HG03095 (cell line): ENCODE measurements at regions not wholly inside any gene's neighbourhood (a gene's known extent, or its start where the extent isn't known, plus 50 kb on each side); places are given as distances from the start of the nearest gene placed in this dataset.
"Not testable (repeated sequence)": the region's sequence is repeated elsewhere in the genome, so short reads cannot be mapped to it uniquely, and the experiment has no call there.

Experiments used
- ATAC-seq: cut with Tn5 transposase; IDR thresholded peaks from one replicate; pipeline ENCODE4 v1.9.1; 2021; ENCODE audit warnings: moderate library complexity; ENCODE audit not compliant: unreplicated experiment

DNA sequence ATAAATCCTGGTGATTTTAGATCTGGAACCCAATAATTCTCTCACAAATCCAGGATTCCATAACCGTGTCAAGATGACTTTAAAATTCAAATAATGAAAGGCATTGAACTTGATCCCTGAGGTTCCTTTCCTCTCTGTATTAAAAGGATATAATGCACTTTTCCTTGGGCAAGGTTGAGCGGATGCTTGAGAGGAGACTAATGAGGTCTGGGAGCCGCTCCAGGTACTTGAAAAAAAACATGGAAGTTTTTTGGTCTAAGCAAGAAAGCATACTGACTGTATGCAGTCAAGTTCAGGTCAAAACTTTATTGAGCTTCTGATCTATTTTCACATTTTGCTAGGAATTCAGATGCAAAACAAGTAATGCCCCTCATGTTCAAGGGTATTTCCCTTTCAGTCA lies 318.5 kb downstream of the RAD51AP2 start:
- ATAC-seq = no peak

DNA sequence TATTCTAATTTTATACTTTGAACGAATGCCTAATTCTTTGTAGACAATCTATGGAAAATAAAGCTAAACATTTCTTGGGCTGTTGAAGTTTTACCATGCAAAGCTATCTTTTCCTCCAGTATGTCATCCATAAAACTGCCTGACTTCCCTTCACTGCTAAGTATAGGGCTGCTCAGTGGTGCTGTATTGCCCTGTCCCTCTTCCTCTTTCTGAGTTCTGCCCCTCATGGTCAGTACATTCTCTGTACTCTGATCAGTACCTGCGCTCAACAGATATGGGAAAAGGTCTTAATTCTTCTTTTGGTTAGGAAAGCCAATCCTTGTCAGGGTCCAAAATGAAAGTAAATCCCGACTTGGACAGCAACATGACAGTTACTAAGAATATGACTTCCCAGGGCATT lies 321.9 kb downstream of the RAD51AP2 start:
- no peak for ATAC-seq

DNA sequence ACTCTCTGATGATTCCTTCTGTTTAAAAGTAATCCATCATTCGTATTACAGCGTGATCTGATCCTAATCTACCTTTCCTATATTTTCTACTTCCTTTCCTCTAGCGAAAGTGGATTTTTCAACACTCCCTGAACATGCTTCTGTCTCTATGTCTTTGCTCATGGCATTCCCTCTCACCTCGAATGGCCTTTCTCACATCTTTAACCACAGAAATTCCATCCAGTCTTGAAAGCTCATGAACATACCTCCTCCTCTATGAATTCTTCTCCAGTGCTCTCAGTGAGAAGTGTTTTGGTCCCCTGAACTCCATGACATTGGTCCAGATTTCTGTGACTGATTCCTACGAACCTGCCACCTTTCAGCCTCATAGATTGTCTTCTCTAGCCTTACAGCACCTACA lies 323.2 kb downstream of the RAD51AP2 start:
- ATAC-seq = no peak

DNA sequence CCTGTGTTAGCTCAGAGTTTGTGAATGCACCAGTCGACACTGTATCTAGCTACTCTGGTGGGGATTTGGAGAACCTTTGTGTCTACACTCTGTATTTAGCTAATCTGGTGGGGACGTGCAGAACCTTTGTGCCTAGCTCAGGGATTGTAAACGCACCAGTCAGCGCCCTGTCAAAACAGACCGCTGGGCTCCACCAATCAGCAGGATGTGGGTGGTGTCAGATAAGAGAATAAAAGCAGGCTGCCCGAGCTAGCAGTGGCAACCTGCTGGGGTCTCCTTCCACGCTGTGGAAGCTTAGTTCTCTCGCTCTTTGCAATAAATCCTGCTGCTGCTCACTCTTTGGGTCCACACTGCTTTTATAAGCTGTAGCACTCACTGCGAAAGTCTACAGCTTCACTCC lies 324.2 kb downstream of the RAD51AP2 start:
- no peak for ATAC-seq

DNA sequence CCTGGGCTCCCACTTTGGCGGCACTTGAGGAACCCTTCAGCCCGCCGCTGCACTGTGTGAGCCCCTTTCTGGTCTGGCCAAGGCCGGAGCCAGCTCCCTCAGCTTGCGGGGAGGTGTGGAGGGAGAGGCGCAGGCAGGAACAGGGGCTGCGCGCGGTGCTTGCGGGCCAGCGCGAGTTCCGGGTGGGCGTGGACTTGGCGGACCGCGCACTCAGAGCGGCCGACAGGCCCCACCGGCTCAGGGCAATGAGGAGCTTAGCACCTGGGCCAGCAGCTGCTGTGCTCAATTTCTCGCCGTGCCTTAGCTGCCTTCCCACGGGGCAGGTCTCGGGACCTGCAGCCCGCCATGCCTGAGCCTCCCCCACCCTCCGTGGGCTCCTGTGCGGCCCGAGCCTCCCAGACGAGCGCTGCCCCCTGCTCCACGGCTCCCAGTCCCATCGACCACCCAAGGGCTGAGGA lies 324.8 kb downstream of the RAD51AP2 start:
- ATAC-seq = not testable (repeated sequence)

DNA sequence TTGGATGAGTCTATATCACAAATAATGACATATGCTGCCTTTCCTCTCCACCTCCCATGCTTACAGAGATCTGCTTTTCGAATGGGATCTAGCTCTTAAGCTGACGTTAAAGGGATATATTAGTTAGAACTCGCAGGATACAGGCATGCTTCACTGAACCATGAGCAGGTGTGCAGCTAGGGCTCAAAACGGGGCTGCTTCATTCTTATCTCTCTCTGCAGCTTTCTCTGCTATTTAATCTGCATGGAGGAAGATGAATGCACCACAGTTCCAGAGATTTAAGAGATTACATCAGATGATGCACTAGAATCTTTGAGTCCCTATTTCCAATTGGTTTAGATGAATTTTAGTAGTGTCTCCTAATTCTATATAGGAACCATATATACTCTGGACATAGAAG lies 327.0 kb downstream of the RAD51AP2 start:
- no peak for ATAC-seq

DNA sequence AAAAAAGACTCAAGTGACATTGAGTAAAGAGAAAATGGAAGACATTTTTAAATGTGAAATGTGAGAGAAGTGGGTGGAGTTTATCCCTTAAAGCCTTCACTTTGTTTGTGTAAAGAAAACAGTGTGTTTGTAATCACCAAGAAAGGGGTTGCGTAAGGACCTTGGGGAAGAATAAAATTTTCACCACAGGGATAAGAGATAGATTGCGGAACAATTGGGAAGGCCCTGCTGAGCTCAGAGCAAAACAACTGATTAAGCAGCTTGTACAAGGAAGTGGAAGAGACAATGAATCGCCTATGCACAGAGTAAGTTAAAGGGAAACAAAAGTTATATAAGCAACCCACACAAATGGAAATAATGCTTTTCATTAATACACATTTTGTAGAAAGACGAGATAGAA lies 327.7 kb downstream of the RAD51AP2 start:
- ATAC-seq = no peak

DNA sequence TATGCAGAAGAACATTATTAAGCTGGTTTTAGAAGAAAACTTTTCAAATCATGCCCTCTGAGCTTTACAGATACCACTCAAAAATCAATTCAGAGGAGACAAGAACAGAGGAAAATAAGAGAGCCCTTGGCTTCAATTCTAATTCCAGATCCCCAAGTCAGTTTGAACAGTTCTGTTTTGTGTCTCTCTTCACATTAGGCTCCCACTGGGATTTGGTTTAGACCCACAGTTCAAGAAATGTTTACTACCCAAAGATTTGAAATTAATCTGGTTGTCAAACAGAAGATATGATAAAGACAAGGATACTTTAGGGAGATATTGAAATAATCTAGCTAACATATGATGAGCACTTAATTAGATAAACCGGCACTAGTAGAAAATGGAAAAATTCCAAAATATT lies 329.5 kb downstream of the RAD51AP2 start:
- no peak for ATAC-seq

DNA sequence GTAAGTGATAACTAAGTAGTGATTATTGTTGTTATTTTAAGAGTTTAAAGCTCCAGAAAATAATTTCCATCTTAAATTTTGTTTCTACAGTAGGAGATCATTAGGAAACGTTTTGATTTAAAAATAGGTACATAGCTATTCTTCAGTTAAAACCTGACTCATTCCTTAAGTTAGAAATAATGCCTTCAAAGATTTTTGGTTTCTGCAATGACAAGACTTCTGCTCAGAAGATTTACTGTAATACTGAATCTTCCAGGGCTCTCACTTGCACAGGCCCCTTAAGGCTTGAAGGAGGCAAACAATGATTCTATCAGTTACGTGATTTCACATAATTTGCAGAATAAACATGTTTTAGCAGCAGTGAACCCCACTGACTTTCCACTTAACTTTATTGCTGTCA lies 333.7 kb downstream of the RAD51AP2 start:
- ATAC-seq = no peak

DNA sequence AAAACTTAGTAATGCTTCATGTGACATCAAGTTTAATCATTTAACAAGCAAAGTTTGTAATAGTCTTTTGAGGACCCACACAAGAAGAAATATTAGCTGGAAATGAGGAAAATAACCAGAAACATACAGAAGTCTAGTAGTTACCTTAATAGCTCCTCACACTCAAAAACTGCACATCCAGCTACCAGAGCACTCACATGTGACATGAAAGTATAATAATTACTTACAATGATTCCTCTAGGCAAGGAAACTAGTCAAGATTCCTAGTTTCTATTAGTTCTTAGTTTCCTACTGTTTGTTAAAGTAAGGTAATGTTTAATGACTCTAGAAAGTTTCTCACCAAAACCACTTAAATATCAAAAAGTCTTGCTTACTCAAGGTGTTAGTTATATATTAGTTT lies 335.8 kb downstream of the RAD51AP2 start:
- ATAC-seq = no peak

DNA sequence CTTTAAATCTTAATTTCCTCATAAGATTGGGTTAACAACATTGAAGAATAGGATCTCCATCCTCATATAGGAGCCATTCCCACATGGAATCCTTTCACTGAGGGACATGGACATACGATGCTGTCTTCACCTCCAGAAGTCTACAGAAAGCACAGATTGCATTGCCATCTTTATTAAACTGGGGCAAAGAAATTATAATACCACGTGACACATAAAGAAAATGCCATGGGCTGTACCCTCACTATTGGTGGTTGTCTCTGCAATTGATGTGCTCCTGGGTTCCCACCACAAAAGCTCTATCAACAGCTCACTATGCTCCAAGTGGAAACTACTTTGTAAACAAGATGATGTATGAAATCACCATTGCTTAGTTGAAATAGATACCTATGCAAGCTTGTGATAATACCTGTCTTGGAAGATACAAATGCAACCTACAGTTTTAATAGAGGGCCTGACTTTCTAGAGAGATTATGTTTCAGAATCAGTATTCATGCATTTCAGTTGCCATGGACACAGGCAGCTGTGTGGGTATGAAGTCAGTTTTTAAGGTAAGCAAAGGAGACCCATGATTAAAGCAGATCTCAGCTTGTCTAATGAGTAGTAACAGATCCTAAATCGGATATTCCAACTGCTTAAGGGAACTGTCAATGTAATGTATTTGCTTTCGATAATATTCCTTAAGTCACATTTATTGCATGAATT lies 337.0 kb downstream of the RAD51AP2 start:
- ATAC-seq = no peak

DNA sequence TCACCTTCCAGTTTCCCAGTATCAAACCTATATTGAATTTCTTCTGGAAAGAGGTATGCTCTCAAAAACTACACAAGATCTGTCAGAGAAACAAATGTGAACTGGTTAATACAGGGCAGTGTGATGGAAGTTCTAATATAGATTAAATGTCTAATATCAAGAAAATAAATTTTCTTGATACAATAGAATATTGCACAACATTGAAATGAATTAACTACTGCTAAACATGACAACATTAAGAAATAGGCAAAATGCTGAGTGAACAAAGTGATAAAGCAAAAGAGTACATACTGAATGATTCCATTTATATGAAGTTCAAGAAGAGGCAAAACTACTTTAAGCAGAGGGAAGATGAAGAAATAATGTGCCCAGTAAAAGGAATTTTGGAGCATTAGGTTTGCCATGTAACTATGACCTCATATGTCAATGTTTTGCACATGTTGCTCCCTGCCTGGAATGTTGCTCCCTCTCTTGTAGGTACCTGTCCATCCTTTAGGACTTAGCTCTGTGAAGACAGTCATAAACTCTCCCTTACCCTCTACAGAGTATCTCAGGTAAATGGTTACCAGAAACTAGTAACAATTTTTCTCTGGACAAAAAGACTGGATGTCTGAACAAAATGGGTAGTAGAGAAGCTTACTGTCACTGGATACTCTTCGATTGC lies 339.0 kb downstream of the RAD51AP2 start:
- no peak for ATAC-seq

DNA sequence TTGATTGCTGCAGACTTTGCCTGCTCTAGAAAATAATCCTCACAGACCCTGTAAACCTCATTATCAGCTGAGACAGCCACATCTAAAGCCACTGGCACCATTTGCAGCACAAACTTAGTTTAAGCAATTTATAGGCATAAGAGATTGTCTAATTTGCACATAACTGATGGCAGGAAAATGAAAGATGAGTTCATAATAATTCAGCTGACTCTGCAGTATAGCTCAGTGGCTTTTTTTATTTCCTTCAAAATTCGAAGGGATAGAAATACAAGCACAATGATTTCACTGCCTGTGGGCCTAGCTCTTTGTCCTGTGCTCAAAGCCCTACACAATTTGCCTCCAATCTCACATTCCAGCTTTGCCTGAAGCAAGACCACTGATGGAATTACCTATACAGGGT lies 341.2 kb downstream of the RAD51AP2 start:
- ATAC-seq = no peak

DNA sequence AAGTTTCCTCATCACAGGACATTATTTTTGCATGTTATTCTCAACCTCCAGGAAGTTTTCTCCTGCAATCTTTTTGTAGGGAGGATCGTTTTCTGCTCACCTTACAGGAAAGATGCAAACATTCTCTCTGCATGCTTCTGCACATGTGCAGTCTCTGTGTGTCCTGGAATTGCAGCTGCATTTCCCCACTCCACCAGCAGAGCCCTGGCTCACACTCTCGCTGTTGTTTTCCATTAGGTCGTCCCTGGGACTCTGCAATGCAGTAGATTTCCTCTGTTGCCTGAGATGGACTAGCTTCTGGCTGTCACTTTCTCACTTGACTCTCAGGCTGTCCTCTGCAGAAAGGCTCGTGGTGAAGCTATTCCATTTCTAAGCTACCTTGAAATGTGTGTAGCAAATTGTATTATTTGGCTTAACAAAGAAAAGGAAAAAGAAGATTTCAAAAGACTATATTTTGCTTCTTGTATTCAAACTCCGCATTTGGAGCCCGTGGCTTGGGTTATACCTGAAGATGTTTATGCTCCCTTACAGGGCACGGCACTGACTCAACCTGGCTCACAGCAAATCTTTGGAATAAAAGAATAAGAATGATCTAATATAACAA lies 346.7 kb downstream of the RAD51AP2 start:
- no peak for ATAC-seq

DNA sequence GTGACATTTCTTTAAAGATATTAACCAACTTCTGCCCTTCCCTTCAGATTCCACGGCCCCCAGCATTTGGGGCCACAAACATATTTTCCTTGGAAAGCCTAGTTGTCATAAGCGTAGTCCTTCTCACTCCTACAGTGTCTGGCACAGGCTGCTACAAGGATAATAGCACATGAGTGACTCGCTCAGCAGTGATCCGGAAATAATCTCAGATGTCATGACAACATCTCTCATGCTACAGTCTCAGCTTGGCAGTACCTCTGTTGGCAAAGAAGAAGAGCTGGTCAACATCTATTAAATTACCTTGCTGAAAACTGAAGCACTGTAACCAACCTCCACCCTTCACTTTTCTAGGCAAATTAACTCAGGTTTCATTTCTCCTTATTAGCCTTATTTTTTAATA lies 351.7 kb downstream of the RAD51AP2 start:
- ATAC-seq = no peak

DNA sequence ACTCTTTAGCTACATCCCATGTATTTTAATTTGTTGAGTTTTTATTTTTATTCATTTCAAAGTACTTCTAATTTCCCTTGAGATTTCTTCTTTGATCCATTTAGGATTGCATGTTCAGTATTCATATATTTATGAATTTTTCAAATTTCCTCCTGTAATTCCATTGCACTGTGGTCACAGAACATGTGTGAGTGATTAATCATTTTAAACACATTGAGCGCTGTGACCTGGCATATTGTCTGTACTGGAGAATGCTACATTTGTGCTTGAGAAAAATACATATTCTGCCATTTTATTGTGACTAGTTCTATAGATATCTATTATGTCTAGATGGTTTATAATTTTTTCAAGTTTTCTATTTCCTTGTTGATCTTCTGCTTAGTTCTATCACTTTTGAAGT lies 353.7 kb downstream of the RAD51AP2 start:
- ATAC-seq = no peak

DNA sequence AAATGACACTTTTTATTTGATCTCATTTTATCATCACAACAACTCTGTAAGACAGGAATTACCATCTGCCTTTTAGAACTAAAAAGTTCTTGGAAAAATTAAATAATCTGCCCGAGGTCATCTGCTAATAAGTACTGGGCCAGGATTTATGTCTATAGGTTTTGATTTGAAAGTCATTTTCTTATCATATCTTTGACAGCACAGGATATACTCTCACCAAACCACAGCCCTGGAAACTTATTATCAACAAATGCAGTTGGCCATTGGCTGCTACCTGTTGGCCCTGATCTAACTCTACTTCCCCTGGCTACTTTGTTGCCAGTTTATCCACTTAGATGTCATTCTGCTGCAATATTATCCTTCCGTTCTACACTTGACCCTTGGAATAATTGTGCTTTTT lies 354.6 kb downstream of the RAD51AP2 start:
- ATAC-seq = no peak

DNA sequence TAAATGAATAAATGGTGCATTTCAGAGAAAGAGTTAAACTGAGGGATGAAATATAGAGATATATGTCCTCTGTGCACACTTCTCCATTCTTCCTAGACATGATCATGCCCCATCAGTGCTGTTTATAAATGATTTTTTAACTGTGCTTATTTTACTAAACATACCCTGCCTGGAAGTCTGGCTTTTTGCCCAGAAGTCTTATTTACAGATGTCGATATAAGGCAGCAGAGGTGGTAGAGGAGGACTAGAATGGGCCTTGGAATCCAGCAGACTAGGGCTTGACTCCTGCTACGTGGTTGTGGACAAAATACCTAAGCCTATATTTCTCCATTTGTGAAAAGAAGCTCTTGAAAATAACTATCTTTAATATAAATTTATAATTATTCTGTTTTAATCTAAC lies 355.5 kb downstream of the RAD51AP2 start:
- no peak for ATAC-seq

DNA sequence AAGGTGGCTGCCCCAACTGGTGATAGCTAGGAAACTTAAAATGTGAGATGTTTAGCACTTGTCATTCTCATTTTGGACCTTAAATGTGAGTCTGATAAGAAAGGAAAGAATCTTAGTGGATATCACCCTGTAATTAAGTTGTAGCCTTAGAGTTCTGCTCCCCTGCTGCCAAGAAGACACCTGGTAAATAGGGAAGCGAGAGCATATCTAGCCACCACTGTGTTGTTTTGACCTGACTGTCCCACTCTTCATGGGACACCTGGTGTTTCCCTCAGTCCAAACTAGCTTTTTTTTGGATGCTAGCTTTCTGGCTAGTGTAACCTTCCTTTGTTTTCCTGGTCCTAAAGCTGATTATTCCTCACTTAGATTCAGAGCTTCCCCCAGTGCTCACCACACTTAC lies 357.6 kb downstream of the RAD51AP2 start:
- ATAC-seq = peak; percentile 88

DNA sequence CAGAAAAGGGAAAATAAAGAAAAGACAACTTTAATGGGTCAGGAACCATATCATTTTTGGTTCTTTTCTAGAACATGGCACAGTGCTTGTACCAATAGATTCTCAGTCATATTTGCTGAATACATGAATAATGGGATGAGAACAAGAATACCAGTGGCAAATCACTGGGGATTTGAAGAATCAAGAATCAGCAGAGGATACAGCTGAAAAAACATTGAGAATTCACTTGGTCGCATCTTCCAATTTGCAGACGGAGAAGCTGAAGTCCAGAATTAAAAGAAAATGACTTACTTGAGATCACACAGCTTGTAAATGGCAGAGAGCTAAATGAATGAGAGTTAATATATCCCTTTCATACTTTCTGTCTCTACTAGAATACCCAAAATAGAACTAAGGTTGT lies 362.2 kb downstream of the RAD51AP2 start:
- no peak for ATAC-seq

DNA sequence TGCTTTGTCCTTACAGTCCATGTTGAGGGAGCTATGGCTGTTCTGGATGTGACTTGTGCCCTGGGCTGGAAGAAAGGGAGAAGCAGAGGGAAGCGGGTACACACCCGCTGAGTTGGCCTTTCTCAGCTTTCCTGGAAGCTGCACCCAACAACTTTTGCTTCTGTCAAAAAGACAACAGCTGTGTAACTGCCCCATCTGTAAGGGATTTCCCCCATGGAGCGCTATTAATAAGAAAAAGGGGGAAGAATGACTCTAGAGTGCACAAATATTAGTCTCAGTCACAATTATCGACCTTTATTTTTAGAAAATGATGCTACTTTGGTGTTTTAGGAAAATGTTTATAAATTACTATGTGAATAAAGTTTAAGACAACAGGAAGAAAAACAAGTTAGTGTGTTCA lies 368.3 kb downstream of the RAD51AP2 start:
- no peak for ATAC-seq

DNA sequence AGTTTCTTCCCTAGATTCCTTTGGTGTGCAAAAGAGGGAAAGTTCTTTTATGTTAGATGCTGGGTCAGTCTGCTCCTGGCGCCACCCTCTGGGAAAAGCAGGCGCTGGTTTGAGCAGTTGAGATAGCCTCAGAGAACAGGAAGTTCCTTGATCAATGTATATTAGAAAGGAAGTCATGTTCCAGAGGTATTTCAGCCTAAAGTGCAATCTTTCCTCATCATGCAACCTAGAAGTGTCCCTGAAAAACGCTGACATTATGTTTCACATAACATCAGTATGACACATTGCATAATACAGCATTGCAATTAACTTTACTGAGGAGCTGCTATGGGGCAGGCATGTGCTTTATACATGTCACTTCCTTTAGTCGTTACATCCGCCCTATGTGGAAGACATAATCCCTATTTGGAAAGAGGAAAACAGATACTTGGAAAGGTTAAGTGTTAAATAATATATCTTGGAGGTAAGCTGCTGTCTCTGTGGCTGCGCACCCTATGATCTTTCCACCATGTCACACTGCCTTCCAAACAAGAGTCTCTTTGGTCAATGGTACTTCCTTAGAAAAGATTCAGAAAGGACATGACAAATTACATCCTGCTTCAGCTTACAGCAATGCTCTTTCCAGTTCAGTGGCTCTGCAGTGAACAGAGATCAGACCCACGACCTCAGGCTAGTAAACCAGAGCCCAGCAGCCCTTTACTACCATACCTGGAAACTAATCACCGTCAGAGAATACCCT lies 369.7 kb downstream of the RAD51AP2 start:
- ATAC-seq = peak; percentile 50
